PC-9 (cell line): ENCODE measurements at regions not wholly inside any gene's neighbourhood (a gene's known extent, or its start where the extent isn't known, plus 50 kb on each side); places are given as distances from the start of the nearest gene placed in this dataset.

ENCODE experiments used
- BruUV-seq: library from RNA; stranded (reverse); fragments of 400-500 nt; replicated peaks from 2 replicates; lab custom pipeline; 2021; lab: Mats Ljungman, UMichigan
- CTCF ChIA-PET: fragments of 300-600 bp; sonication (Branson Sonifier 250); formaldehyde crosslinking; loops from one replicate; lab custom pipeline; 2022; ENCODE audit warnings: antibody characterized with exemption; lab: Charles Lee
- POLR2A ChIA-PET: fragments of 300-600 bp; sonication (Branson Sonifier 250); formaldehyde crosslinking; loops from one replicate; lab custom pipeline; 2022; ENCODE audit warnings: antibody characterized with exemption; ENCODE audit not compliant: unreplicated experiment; lab: Charles Lee
- DNase-seq, 2 experiments: peaks; one replicate each; pipeline versions ENCODE4 v3.0.0 to v3.0.0-alpha.2; 2015 to 2022; ENCODE audit warnings: mixed read lengths in 1 of 2
- H2AFZ ChIP-seq: fragments of 200-600 bp; sonication (generic); 2 replicates; pipeline ENCODE4 v1.8.1; 2017; ENCODE audit warnings: antibody characterized with exemption
- H3F3A ChIP-seq: fragments of 200-600 bp; sonication (generic); 2 replicates; pipeline ENCODE4 v1.8.1; 2017; ENCODE audit warnings: antibody characterized with exemption, mild to moderate bottlenecking, low read depth; ENCODE audit not compliant: insufficient read depth
- H3K27ac ChIP-seq: fragments of 200-600 bp; sonication (generic); 2 replicates; pipeline ENCODE4 v1.6.1; 2016; ENCODE audit warnings: mixed run types
- H3K27me3 ChIP-seq: fragments of 200-600 bp; sonication (generic); 2 replicates; pipeline ENCODE4 v1.6.1; 2016; ENCODE audit warnings: low read depth, mixed run types; ENCODE audit not compliant: insufficient read depth
- H3K36me3 ChIP-seq: fragments of 200-600 bp; sonication (generic); 2 replicates; pipeline ENCODE4 v1.6.1; 2016; ENCODE audit warnings: low read depth, mixed run types
- H3K4me1 ChIP-seq: fragments of 200-600 bp; sonication (generic); replicated peaks from 2 replicates; pipeline ENCODE4 v1.6.1; 2016; ENCODE audit warnings: mixed run types; ENCODE audit not compliant: insufficient read depth
- H3K4me2 ChIP-seq: fragments of 200-600 bp; sonication (generic); 2 replicates; pipeline ENCODE4 v1.6.1; 2017; ENCODE audit warnings: mixed run types
- H3K4me3 ChIP-seq: fragments of 200-600 bp; sonication (generic); 2 replicates; pipeline ENCODE4 v1.6.1; 2016; ENCODE audit warnings: mixed run types
- H3K79me2 ChIP-seq: fragments of 200-600 bp; sonication (generic); 2 replicates; pipeline ENCODE4 v1.6.1; 2017; ENCODE audit warnings: low read depth, mixed run types
- H3K9me2 ChIP-seq: fragments of 200-600 bp; sonication (generic); 2 replicates; pipeline ENCODE4 v1.8.1; 2017; ENCODE audit warnings: mild to moderate bottlenecking; ENCODE audit not compliant: insufficient read depth
- H3K9me3 ChIP-seq: fragments of 200-600 bp; sonication (generic); 2 replicates; pipeline ENCODE4 v1.8.1; 2016; ENCODE audit warnings: low read depth; ENCODE audit not compliant: insufficient read depth
- H4K20me1 ChIP-seq: fragments of 200-600 bp; sonication (generic); 2 replicates; pipeline ENCODE4 v1.8.1; 2017; ENCODE audit not compliant: insufficient read depth
- EZH2 ChIP-seq: fragments of 200-600 bp; sonication (generic); IDR thresholded peaks from 2 replicates; pipeline ENCODE4 v1.8.0; 2017; ENCODE audit warnings: antibody characterized with exemption, low read depth
- intact Hi-C: fragments of 100-400 bp; cut with micrococcal nuclease; formaldehyde crosslinking; loops from one replicate; pipeline ENCODE4 v1.10.0; 2022; ENCODE audit not compliant: unreplicated experiment
- TF ChIP-seq, protein P1 (sequence below): fragments of 200-600 bp; sonication (generic); conservative IDR thresholded peaks from 2 replicates; pipeline ENCODE4 v1.6.1; 2017; ENCODE audit warnings: mixed run types, antibody characterized with exemption, mild to moderate bottlenecking, moderate library complexity

GRCh38 chr22:48515571-48516200 is 1312.0 kb downstream of the BRD1 start:
- ChIA-PET CTCF (no interaction called here), POLR2A (no interaction called here)
- no peaks in the 10 kb centered on the region for H3K79me2 ChIP-seq
- intact Hi-C loops: no loop called here
- no peaks in the 10 kb centered on the region for H3K9me3 ChIP-seq
- H4K20me1 ChIP-seq: no peaks in the 10 kb centered on the region
- H3K27ac ChIP-seq: no peak overlapping the region
- H3K27me3 ChIP-seq: peaks cover 99% of the 10 kb centered on the region
- BruUV-seq: no TSS peak
- no peaks in the 10 kb centered on the region for H3F3A ChIP-seq
- H3K4me3 ChIP-seq: no peak overlapping the region
- DNase-seq: no peak
- H3K4me2 ChIP-seq: no peak overlapping the region
- no peaks in the 10 kb centered on the region for H3K36me3 ChIP-seq
- no peaks in the 10 kb centered on the region for H3K9me2 ChIP-seq
- TF ChIP-seq, protein P1, sequence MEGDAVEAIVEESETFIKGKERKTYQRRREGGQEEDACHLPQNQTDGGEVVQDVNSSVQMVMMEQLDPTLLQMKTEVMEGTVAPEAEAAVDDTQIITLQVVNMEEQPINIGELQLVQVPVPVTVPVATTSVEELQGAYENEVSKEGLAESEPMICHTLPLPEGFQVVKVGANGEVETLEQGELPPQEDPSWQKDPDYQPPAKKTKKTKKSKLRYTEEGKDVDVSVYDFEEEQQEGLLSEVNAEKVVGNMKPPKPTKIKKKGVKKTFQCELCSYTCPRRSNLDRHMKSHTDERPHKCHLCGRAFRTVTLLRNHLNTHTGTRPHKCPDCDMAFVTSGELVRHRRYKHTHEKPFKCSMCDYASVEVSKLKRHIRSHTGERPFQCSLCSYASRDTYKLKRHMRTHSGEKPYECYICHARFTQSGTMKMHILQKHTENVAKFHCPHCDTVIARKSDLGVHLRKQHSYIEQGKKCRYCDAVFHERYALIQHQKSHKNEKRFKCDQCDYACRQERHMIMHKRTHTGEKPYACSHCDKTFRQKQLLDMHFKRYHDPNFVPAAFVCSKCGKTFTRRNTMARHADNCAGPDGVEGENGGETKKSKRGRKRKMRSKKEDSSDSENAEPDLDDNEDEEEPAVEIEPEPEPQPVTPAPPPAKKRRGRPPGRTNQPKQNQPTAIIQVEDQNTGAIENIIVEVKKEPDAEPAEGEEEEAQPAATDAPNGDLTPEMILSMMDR: no peak
- TF ChIP-seq EZH2: no peak
- no peak overlapping the region for H2AFZ ChIP-seq
- no peaks in the 10 kb centered on the region for H3K4me1 ChIP-seq

GRCh38 chr22:48513929-48514328 is 1313.7 kb downstream of the BRD1 start:
- intact Hi-C loops: no loop called here
- no peaks in the 10 kb centered on the region for H4K20me1 ChIP-seq
- H2AFZ ChIP-seq: no peak overlapping the region
- H3K36me3 ChIP-seq: no peaks in the 10 kb centered on the region
- no peaks in the 10 kb centered on the region for H3K79me2 ChIP-seq
- no peak overlapping the region for H3K27ac ChIP-seq
- no peak for DNase-seq
- H3K9me3 ChIP-seq: no peaks in the 10 kb centered on the region
- ChIA-PET POLR2A (no interaction called here), CTCF (no interaction called here)
- H3F3A ChIP-seq: no peaks in the 10 kb centered on the region
- no peak overlapping the region for H3K4me2 ChIP-seq
- no TSS peak for BruUV-seq
- H3K9me2 ChIP-seq: no peaks in the 10 kb centered on the region
- no peak overlapping the region for H3K4me3 ChIP-seq
- H3K4me1 ChIP-seq: no peaks in the 10 kb centered on the region
- H3K27me3 ChIP-seq: peaks cover 96% of the 10 kb centered on the region
- TF ChIP-seq, protein P1: no peak
- TF ChIP-seq EZH2: no peak

GRCh38 chr22:48513446-48513845 is 1314.2 kb downstream of the BRD1 start:
- no peaks in the 10 kb centered on the region for H3K9me2 ChIP-seq
- CTCF ChIA-PET: no interaction called here
- no peaks in the 10 kb centered on the region for H3K9me3 ChIP-seq
- DNase-seq: no peak
- no peaks in the 10 kb centered on the region for H3K4me1 ChIP-seq
- POLR2A ChIA-PET: no interaction called here
- BruUV-seq: no TSS peak
- H3K36me3 ChIP-seq: no peaks in the 10 kb centered on the region
- H2AFZ ChIP-seq: no peak overlapping the region
- H3K27me3 ChIP-seq: peaks cover 96% of the 10 kb centered on the region
- no peak overlapping the region for H3K27ac ChIP-seq
- H3K4me3 ChIP-seq: no peak overlapping the region
- H3K79me2 ChIP-seq: no peaks in the 10 kb centered on the region
- intact Hi-C loops: no loop called here
- no peaks in the 10 kb centered on the region for H3F3A ChIP-seq
- no peaks in the 10 kb centered on the region for H4K20me1 ChIP-seq
- TF ChIP-seq EZH2: no peak
- TF ChIP-seq, protein P1: no peak
- H3K4me2 ChIP-seq: no peak overlapping the region
